Neuronal stem cell (in vitro differentiated cells): ENCODE measurements at regions not wholly inside any gene's neighbourhood (a gene's known extent, or its start where the extent isn't known, plus 50 kb on each side); places are given as distances from the start of the nearest gene placed in this dataset.

Experiments used
- DNase-seq: peaks from one replicate; pipeline ENCODE4 v3.0.0-alpha.2; 2013; ENCODE audit warnings: low spot score
- H2AFZ ChIP-seq: one replicate; pipeline ENCODE4 v1.6.1; 2013; ENCODE audit warnings: mild to moderate bottlenecking, low read length, inconsistent platforms
- H2AK5ac ChIP-seq: 2 replicates; pipeline ENCODE4 v1.6.1; 2013; ENCODE audit warnings: low read depth, mild to moderate bottlenecking, inconsistent platforms, low read length, moderate library complexity, mixed read lengths
- H2BK120ac ChIP-seq: 2 replicates; pipeline ENCODE4 v1.6.1; 2013; ENCODE audit warnings: low read depth, mild to moderate bottlenecking, inconsistent platforms, low read length, moderate library complexity, mixed read lengths
- H2BK12ac ChIP-seq: one replicate; pipeline ENCODE4 v1.6.1; 2013; ENCODE audit warnings: low read length, inconsistent platforms
- H2BK15ac ChIP-seq: 2 replicates; pipeline ENCODE4 v1.6.1; 2013; ENCODE audit warnings: mild to moderate bottlenecking, low read length, inconsistent platforms, mixed read lengths
- H2BK5ac ChIP-seq: one replicate; pipeline ENCODE4 v1.6.1; 2013; ENCODE audit warnings: inconsistent platforms, mild to moderate bottlenecking, low read length, moderate library complexity
- H3K14ac ChIP-seq: one replicate; pipeline ENCODE4 v1.6.1; 2013; ENCODE audit warnings: low read length, inconsistent platforms
- H3K18ac ChIP-seq: 2 replicates; pipeline ENCODE4 v1.6.1; 2013; ENCODE audit warnings: low read length, inconsistent platforms
- H3K23ac ChIP-seq: 2 replicates; pipeline ENCODE4 v1.6.1; 2013; ENCODE audit warnings: low read depth, mild to moderate bottlenecking, mixed read lengths, low read length, inconsistent platforms; ENCODE audit not compliant: poor library complexity
- H3K27ac ChIP-seq: replicated peaks from 3 replicates; pipeline ENCODE4 v1.5.1; 2013; ENCODE audit warnings: low read length, inconsistent platforms
- H3K27me3 ChIP-seq, 3 experiments: 2 replicates each; pipeline ENCODE4 v1.6.1; 2013; ENCODE audit warnings: low read length in 3 of 3, mild to moderate bottlenecking in 2 of 3, inconsistent platforms in 1 of 3, low read depth in 1 of 3, mixed read lengths in 1 of 3, moderate library complexity in 1 of 3; ENCODE audit not compliant: control insufficient read depth in 3 of 3, insufficient read depth in 3 of 3
- H3K36me3 ChIP-seq, 2 donors: replicated peaks in 1 of 2; 2 replicates each; pipeline ENCODE4 v1.6.1; 2013; ENCODE audit warnings: low read length in 2 of 2; ENCODE audit not compliant: control insufficient read depth in 2 of 2, insufficient read depth in 2 of 2
- H3K4ac ChIP-seq: 2 replicates; pipeline ENCODE4 v1.6.1; 2013; ENCODE audit warnings: inconsistent platforms, mild to moderate bottlenecking, low read length, moderate library complexity
- H3K4me1 ChIP-seq, 2 donors: 1 replicate in 1 of 2; 2 replicates in 1 of 2; pipeline ENCODE4 v1.6.1; 2013; ENCODE audit warnings: low read length in 2 of 2, low read depth in 1 of 2; ENCODE audit not compliant: control insufficient read depth in 2 of 2, insufficient read depth in 1 of 2
- H3K4me2 ChIP-seq: one replicate; pipeline ENCODE4 v1.6.1; 2013; ENCODE audit warnings: mild to moderate bottlenecking, low read length, inconsistent platforms; ENCODE audit not compliant: insufficient read depth, poor library complexity, severe bottlenecking
- H3K4me3 ChIP-seq, 2 donors: 2 replicates each; pipeline ENCODE4 v1.5.1; 2013; ENCODE audit warnings: low read length in 2 of 2, mild to moderate bottlenecking in 2 of 2, inconsistent platforms in 1 of 2, moderate library complexity in 1 of 2
- H3K79me1 ChIP-seq: one replicate; pipeline ENCODE4 v1.6.1; 2013; ENCODE audit warnings: low read depth, mild to moderate bottlenecking, inconsistent platforms, low read length, moderate library complexity
- H3K9ac ChIP-seq: one replicate; pipeline ENCODE4 v1.6.1; 2013; ENCODE audit warnings: mild to moderate bottlenecking, low read depth, low read length, inconsistent platforms; ENCODE audit not compliant: poor library complexity
- H3K9me3 ChIP-seq, 2 donors: replicated peaks in 1 of 2; 2 replicates each; pipeline versions ENCODE3 to v1.6.1; 2013; ENCODE audit warnings: low read length in 2 of 2, mild to moderate bottlenecking in 2 of 2, inconsistent platforms in 1 of 2, low read depth in 1 of 2, mixed read lengths in 1 of 2, moderate library complexity in 1 of 2; ENCODE audit not compliant: control insufficient read depth in 2 of 2, insufficient read depth in 1 of 2
- H4K8ac ChIP-seq: one replicate; pipeline ENCODE4 v1.6.1; 2013; ENCODE audit warnings: low read depth, mild to moderate bottlenecking, inconsistent platforms, low read length, moderate library complexity
- H4K91ac ChIP-seq: one replicate; pipeline ENCODE4 v1.6.1; 2013; ENCODE audit warnings: low read length, low read depth, mild to moderate bottlenecking, inconsistent platforms; ENCODE audit not compliant: poor library complexity
- WGBS, 2 donors: extraction: QIAGEN DNeasy Blood & Tissue Kit; methylation state at CpG; one replicate each; pipeline ENCODE4 v1.1.7; 2013; ENCODE audit warnings: missing lambda C conversion rate in 2 of 2, mixed read lengths in 1 of 2; ENCODE audit not compliant: insufficient read length in 2 of 2, insufficient replicate concordance in 1 of 2; ENCODE audit errors: extremely low coverage in 2 of 2; 5-methylcytosine and 5-hydroxymethylcytosine counted together

DNA sequence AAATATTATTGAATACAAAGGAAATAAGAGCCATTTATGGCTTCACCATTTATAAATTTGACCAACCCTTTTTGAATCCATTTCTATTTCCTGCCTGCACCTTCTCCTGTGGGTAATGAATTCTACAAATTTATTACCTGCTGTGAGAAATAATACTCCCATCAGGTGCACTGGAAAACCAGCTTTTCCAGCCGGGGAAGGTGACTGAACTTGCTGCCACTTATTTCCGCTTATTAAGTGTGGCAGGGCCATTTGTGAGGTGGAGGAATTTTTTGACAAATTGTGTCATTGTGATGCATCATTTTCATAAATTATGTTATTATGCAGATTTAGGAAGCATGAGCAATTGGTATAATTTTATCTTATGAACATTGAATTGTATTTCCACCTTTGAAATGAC lies 151.1 kb downstream of the SQOR start:
- no peak overlapping the region for H2BK12ac ChIP-seq
- no CpG with 5 or more reads among the region's 2 CpGs for WGBS, 2 donors
- H3K79me1 ChIP-seq, result no peaks in the 10 kb centered on the region
- H4K8ac ChIP-seq, result no peak overlapping the region
- peaks cover 0 to 5% of the 10 kb centered on the region in 2 donors for H3K4me1 ChIP-seq
- H3K4me2 ChIP-seq, result no peak overlapping the region
- no peak overlapping the region for H3K18ac ChIP-seq
- H2BK15ac ChIP-seq, result no peak overlapping the region
- no peaks in the 10 kb centered on the region for H3K36me3 ChIP-seq
- H3K4ac ChIP-seq, result no peak overlapping the region
- no peaks in the 10 kb centered on the region for H3K27me3 ChIP-seq
- DNase-seq, result no peak
- no peak overlapping the region for H3K23ac ChIP-seq
- no peak overlapping the region for H2BK5ac ChIP-seq
- H3K14ac ChIP-seq, result no peak overlapping the region
- H4K91ac ChIP-seq, result no peak overlapping the region
- H3K27ac ChIP-seq, result no peak overlapping the region
- no peak overlapping the region for H2BK120ac ChIP-seq
- H3K9me3 ChIP-seq, result no peaks in the 10 kb centered on the region
- H3K9ac ChIP-seq, result no peak overlapping the region
- no peak overlapping the region for H2AFZ ChIP-seq
- no peak overlapping the region for H3K4me3 ChIP-seq
- no peak overlapping the region for H2AK5ac ChIP-seq

GRCh38 chr15:45790325-45790943 lies 155.6 kb downstream of the SQOR start:
- Histone ChIP-seq H3K4me2 (no peak overlapping the region), H2BK12ac (no peak overlapping the region), H3K23ac (no peak overlapping the region), H3K4me3 (no peak overlapping the region), H2BK120ac (no peak overlapping the region), H2AK5ac (no peak overlapping the region), H3K27me3 (no peaks in the 10 kb centered on the region), H3K4ac (no peak overlapping the region), H2BK5ac (no peak overlapping the region), H2BK15ac (no peak overlapping the region), H3K36me3 (no peaks in the 10 kb centered on the region), H3K9me3 (no peaks in the 10 kb centered on the region), H3K4me1 (no peaks in the 10 kb centered on the region), H4K8ac (no peak overlapping the region), H2AFZ (no peak overlapping the region), H3K9ac (no peak overlapping the region), H3K27ac (no peak overlapping the region), H4K91ac (no peak overlapping the region), H3K79me1 (no peaks in the 10 kb centered on the region), H3K14ac (no peak overlapping the region), H3K18ac (no peak overlapping the region)
- peak; percentile 14 for DNase-seq
- no CpG with 5 or more reads among the region's 4 CpGs for WGBS, 2 donors

GRCh38 chr15:45794304-45794703 lies 159.5 kb downstream of the SQOR start:
- no peak overlapping the region for H4K91ac ChIP-seq
- H2BK120ac ChIP-seq, result no peak overlapping the region
- H2AFZ ChIP-seq, result no peak overlapping the region
- no peaks in the 10 kb centered on the region for H3K4me1 ChIP-seq
- no peak overlapping the region for H3K4me3 ChIP-seq
- DNase-seq, result no peak
- no peak overlapping the region for H3K18ac ChIP-seq
- H2BK15ac ChIP-seq, result no peak overlapping the region
- no peak overlapping the region for H4K8ac ChIP-seq
- no peak overlapping the region for H2AK5ac ChIP-seq
- no peak overlapping the region for H3K23ac ChIP-seq
- H3K4ac ChIP-seq, result no peak overlapping the region
- no peak overlapping the region for H3K9ac ChIP-seq
- H3K79me1 ChIP-seq, result no peaks in the 10 kb centered on the region
- H2BK5ac ChIP-seq, result no peak overlapping the region
- no peak overlapping the region for H3K4me2 ChIP-seq
- no peak overlapping the region for H3K27ac ChIP-seq
- no peaks in the 10 kb centered on the region for H3K36me3 ChIP-seq
- H3K27me3 ChIP-seq, result no peaks in the 10 kb centered on the region
- H2BK12ac ChIP-seq, result no peak overlapping the region
- H3K14ac ChIP-seq, result no peak overlapping the region
- no peaks in the 10 kb centered on the region for H3K9me3 ChIP-seq

DNA sequence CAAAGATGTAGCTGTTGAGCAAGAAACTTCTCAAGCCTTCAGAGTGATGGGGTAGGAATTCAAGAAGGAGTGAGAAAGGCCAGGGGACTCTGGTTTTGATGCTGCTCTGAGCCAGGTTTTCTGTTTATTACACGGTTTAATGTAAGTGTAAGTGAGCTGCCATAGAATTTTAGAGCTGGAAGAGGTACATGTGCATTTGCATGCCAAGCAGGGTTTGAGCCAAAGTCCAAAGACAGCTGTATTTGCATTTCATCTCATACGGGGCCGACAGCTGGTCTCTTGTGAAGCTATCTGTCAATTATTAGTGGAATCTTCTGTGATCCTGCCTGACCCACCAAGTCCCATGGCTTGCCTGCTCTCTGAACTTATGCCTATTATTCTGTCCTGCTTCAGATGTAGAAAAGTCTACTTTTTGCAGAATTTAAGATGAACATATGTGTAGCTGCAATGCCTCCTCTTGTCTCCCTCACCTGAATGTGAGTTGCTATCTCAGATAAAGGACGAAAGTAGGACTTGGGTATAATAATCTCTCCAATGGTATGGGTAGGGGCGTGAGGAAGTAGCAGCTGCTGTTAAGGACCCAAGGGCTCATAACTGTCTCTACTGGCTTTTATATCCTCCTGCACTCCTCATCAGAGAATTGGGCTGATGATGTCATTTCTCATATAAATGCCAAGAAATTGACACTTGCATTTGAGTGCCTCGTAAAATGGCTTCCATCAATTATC lies 160.0 kb downstream of the SQOR start:
- Histone ChIP-seq H3K4me2 (no peak overlapping the region), H4K8ac (no peak overlapping the region), H2BK120ac (no peak overlapping the region), H3K27me3 (no peaks in the 10 kb centered on the region), H2AFZ (no peak overlapping the region), H3K9me3 (no peaks in the 10 kb centered on the region), H3K18ac (no peak overlapping the region), H3K27ac (no peak overlapping the region), H2BK12ac (no peak overlapping the region), H4K91ac (no peak overlapping the region), H3K23ac (no peak overlapping the region), H3K9ac (no peak overlapping the region), H3K4ac (no peak overlapping the region), H2BK5ac (no peak overlapping the region), H3K4me3 (no peak overlapping the region), H3K4me1 (no peaks in the 10 kb centered on the region), H3K36me3 (no peaks in the 10 kb centered on the region), H3K79me1 (no peaks in the 10 kb centered on the region), H2BK15ac (no peak overlapping the region), H3K14ac (no peak overlapping the region), H2AK5ac (no peak overlapping the region)
- no peak for DNase-seq
- no CpG with 5 or more reads among the region's 6 CpGs for WGBS, 2 donors
